Erythroblast (primary cell): ENCODE measurements at regions not wholly inside any gene's neighbourhood (a gene's known extent, or its start where the extent isn't known, plus 50 kb on each side); places are given as distances from the start of the nearest gene placed in this dataset.

Experiments
- GATA1 ChIP-seq: IDR thresholded peaks from 2 replicates; pipeline ENCODE4 v1.6.1; 2011; ENCODE audit warnings: low read depth, mild to moderate bottlenecking, control low read depth, low read length, moderate library complexity
- POLR2A ChIP-seq: IDR thresholded peaks from 2 replicates; pipeline ENCODE4 v1.6.1; 2011; ENCODE audit warnings: mild to moderate bottlenecking, low read length

DNA sequence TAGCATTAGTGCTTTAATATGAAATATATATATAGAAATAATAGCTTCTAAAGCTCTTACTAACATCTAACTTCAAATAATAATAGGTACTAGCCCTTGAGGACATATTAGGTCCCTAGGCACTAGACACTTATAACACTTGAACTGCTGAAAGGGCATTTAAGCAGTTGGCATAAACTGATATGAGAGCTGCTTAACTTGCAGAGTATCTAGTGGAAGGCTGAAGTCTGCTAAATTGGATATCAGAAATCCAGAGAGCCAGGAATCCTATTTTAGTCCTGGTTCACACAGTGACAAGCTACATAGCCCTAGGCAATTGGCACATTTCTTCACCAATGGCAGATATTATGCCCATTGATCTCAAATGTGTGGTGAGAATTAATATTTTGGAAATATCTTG, 326.9 kb upstream of the UBE2E3 start:
- no peak for TF ChIP-seq POLR2A
- no peak for TF ChIP-seq GATA1
